ENCODE measurements at regions not wholly inside any gene's neighbourhood (a gene's known extent, or its start where the extent isn't known, plus 50 kb on each side); places are given as distances from the start of the nearest gene placed in this dataset.

DNA sequence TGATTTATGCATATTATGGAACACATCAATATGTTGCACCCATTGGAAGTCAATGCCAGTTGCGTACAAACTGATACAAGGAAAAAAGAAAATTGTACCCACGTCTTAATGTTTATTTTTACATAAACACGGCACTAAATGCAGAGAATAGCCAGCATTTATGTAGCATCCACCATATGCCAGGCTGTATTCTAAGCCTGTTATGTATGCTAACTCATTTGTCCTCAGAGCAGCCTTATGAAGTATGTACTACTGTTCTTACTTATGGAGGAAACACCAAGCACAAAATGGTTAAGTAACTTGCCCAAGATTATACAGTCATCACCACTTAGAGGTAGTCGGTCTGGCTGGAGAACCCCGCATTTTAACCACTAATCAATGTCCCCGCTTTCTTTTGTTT, 837.9 kb upstream of the RBFOX1 start:
- Histone ChIP-seq H3K9me3 (ENCODE audit: low read length) (no peaks in the 10 kb centered on the region), H3K4me2 (ENCODE audit: low read depth, low read length) (no peak overlapping the region), H3K9ac (ENCODE audit: insufficient read depth, low read depth, low read length) (no peak overlapping the region), H3K27me3 (ENCODE audit: control insufficient read depth in 1 of 2, insufficient read depth in 2 of 2, low read length in 2 of 2) (no peaks in the 10 kb centered on the region), H3K36me3 (replicated peaks in 1 of 2; ENCODE audit: control insufficient read depth in 1 of 2, insufficient read depth in 2 of 2, low read length in 2 of 2) (no peaks in the 10 kb centered on the region), H3K79me2 (ENCODE audit: insufficient read depth, low read length) (no peaks in the 10 kb centered on the region), H3K4me3 (replicated peaks in 1 of 3; ENCODE audit: insufficient read depth in 1 of 3, low read depth in 2 of 3, low read length in 3 of 3) (no peak overlapping the region), H2AFZ (ENCODE audit: low read length) (no peak overlapping the region), H3K4me1 (ENCODE audit: insufficient read depth, low read length) (no peaks in the 10 kb centered on the region), H4K20me1 (ENCODE audit: insufficient read depth, low read length) (no peaks in the 10 kb centered on the region), H3K27ac (ENCODE audit: extremely low read length, insufficient read depth, low read length) (no peak overlapping the region)
- ChIA-PET POLR2A (no interaction called here), CTCF (ENCODE audit: low intra/inter-chr PET ratio, low total read pairs) (no interaction called here)
- in situ Hi-C loops (cut with HindIII; ENCODE audit: extremely low pct_ligation_motif_present, low pct_unique_long_range_greater_than_20kb) = no loop called here
- intact Hi-C loops (cut with micrococcal nuclease; ENCODE audit: unreplicated experiment) = no loop called here
- FAIRE-seq (no peak), ATAC-seq (no peak), DNase-seq (ENCODE audit: low spot score) (no peak)
- no peak for TF ChIP-seq MBNL3 (CRISPR knock-in tag; conservative IDR thresholded peaks at IDR 0.05)
- TF ChIP-seq DR1 (CRISPR knock-in tag; IDR thresholded peaks at IDR 0.05) = no peak
- TF ChIP-seq KAT8 (CRISPR knock-in tag; IDR thresholded peaks at IDR 0.05) = no peak
- TF ChIP-seq TARDBP (CRISPR knock-in tag; IDR thresholded peaks at IDR 0.05) = no peak
- no peak for TF ChIP-seq ZNF737 (CRISPR knock-in tag; IDR thresholded peaks at IDR 0.05; ENCODE audit: borderline replicate concordance)
- no peak for TF ChIP-seq CHD2 (IDR thresholded peaks at IDR 0.05; ENCODE audit: low read depth, low read length)
- no TSS peak for BruUV-seq (replicated peaks)
- WGBS (ENCODE audit: low lambda C conversion rate) = 38% methylated on average over 6 of the region's 6 CpGs

- Histone ChIP-seq H3K4me1 (ENCODE audit: insufficient read depth, low read length) (no peaks in the 10 kb centered on the region), H3K27me3 (ENCODE audit: control insufficient read depth in 1 of 2, insufficient read depth in 2 of 2, low read length in 2 of 2) (no peaks in the 10 kb centered on the region), H3K9me3 (ENCODE audit: low read length) (no peaks in the 10 kb centered on the region), H3K9ac (ENCODE audit: insufficient read depth, low read depth, low read length) (no peak overlapping the region), H2AFZ (ENCODE audit: low read length) (no peak overlapping the region), H3K4me3 (replicated peaks in 1 of 3; ENCODE audit: insufficient read depth in 1 of 3, low read depth in 2 of 3, low read length in 3 of 3) (no peak overlapping the region), H3K27ac (ENCODE audit: extremely low read length, insufficient read depth, low read length) (no peak overlapping the region), H3K36me3 (replicated peaks in 1 of 2; ENCODE audit: control insufficient read depth in 1 of 2, insufficient read depth in 2 of 2, low read length in 2 of 2) (no peaks in the 10 kb centered on the region), H4K20me1 (ENCODE audit: insufficient read depth, low read length) (no peaks in the 10 kb centered on the region), H3K4me2 (ENCODE audit: low read depth, low read length) (no peak overlapping the region), H3K79me2 (ENCODE audit: insufficient read depth, low read length) (no peaks in the 10 kb centered on the region)
- DNase-seq (ENCODE audit: low spot score) (no peak), ATAC-seq (no peak), FAIRE-seq (no peak)
- ChIA-PET POLR2A (no interaction called here), CTCF (ENCODE audit: low intra/inter-chr PET ratio, low total read pairs) (no interaction called here)
- BruUV-seq (replicated peaks) = no TSS peak
- 33% methylated on average over 6 of the region's 6 CpGs for WGBS (ENCODE audit: low lambda C conversion rate)
- intact Hi-C loops (cut with micrococcal nuclease; ENCODE audit: unreplicated experiment) (no loop called here), in situ Hi-C loops (cut with HindIII; ENCODE audit: extremely low pct_ligation_motif_present, low pct_unique_long_range_greater_than_20kb) (no loop called here)
- TF ChIP-seq HNRNPLL (IDR thresholded peaks at IDR 0.05; ENCODE audit: low read depth, low read length, poor library complexity, severe bottlenecking) (no peak), RBFOX2 (IDR thresholded peaks at IDR 0.05; ENCODE audit: low read depth, low read length) (no peak), HMG20A (CRISPR knock-in tag; IDR thresholded peaks at IDR 0.05; ENCODE audit: borderline replicate concordance) (no peak), ZNF547 (CRISPR knock-in tag; IDR thresholded peaks at IDR 0.05) (no peak), ZNF431 (CRISPR knock-in tag; IDR thresholded peaks at IDR 0.05; ENCODE audit: borderline replicate concordance, low read depth) (no peak), CEBPB (IDR thresholded peaks at IDR 0.05; ENCODE audit: borderline replicate concordance, low read depth, low read length) (no peak), MEIS1 (CRISPR knock-in tag; IDR thresholded peaks at IDR 0.05; ENCODE audit: borderline replicate concordance) (no peak), ZNF782 (CRISPR knock-in tag; IDR thresholded peaks at IDR 0.05; ENCODE audit: borderline replicate concordance) (no peak), STAT6 (CRISPR knock-in tag; IDR thresholded peaks at IDR 0.05; ENCODE audit: borderline replicate concordance) (no peak)
- TF ChIP-seq, protein P1, sequence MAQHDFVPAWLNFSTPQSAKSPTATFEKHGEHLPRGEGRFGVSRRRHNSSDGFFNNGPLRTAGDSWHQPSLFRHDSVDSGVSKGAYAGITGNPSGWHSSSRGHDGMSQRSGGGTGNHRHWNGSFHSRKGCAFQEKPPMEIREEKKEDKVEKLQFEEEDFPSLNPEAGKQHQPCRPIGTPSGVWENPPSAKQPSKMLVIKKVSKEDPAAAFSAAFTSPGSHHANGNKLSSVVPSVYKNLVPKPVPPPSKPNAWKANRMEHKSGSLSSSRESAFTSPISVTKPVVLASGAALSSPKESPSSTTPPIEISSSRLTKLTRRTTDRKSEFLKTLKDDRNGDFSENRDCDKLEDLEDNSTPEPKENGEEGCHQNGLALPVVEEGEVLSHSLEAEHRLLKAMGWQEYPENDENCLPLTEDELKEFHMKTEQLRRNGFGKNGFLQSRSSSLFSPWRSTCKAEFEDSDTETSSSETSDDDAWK (CRISPR knock-in tag; IDR thresholded peaks at IDR 0.05) = no peak
These were observed 839.1 kb upstream of the RBFOX1 start for GRCh38 chr16:6493555-6493954.

Data from HepG2 (cell line).